ENCODE measurements at regions not wholly inside any gene's neighbourhood (a gene's known extent, or its start where the extent isn't known, plus 50 kb on each side); places are given as distances from the start of the nearest gene placed in this dataset.

GRCh38 chr12:67525617-67525884 is 123.0 kb upstream of the DYRK2 start:
- TF ChIP-seq CTCF (IDR thresholded peaks at IDR 0.05; ENCODE audit: poor library complexity, severe bottlenecking) (no peak), SMC3 (conservative IDR thresholded peaks at IDR 0.05; ENCODE audit: poor library complexity) (no peak), EP300 (conservative IDR thresholded peaks at IDR 0.05; ENCODE audit: poor library complexity, severe bottlenecking) (no peak)

Data from neural cell (in vitro differentiated cells).